GM21423 (cell line): ENCODE measurements at regions not wholly inside any gene's neighbourhood (a gene's known extent, or its start where the extent isn't known, plus 50 kb on each side); places are given as distances from the start of the nearest gene placed in this dataset.
"Not testable (repeated sequence)": the region's sequence is repeated elsewhere in the genome, so short reads cannot be mapped to it uniquely, and the experiment has no call there.

ENCODE experiments used
- ATAC-seq: cut with Tn5 transposase; IDR thresholded peaks from one replicate; pipeline ENCODE4 v1.9.1; 2021; ENCODE audit warnings: mild to moderate bottlenecking, moderate library complexity; ENCODE audit not compliant: unreplicated experiment

DNA sequence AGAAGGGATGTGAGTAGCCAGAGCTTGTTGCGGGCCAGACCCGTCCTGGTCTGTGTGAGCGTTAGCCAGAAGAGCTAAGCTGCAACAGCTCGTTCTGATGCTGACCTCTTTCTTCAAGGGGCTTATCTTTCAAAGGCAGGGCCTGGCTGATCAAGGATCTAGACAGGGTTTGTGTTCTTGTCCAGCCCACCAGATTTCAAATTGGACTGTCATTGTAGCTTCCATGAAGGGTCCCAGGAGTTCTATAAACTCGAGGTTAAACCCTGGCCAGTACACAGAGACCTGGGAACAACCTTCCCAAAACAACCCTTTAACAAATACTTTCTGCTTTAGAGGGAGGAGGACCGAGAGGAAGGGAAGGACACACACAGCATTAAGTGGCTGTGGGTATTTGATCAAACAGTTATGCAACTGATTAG, 153.0 kb upstream of the TUT7 start:
- no peak for ATAC-seq

DNA sequence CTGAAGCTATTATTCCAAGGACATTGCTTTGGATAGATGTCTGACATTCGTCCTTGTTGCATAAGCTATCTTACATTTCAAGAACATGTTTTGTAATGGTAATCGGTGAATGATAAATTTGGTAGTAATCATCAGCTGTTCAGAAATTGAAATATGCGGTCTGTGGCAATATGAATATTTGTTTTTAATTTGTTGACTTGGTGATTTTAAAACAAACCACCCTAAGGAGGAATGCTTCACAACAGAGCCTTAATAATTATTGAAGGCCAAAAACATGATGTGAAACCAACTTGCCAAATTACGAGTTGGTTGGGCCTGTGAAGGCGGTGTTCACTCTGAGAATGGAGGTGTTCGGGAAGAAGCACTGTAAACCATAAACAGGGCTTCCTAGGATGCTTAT, 149.7 kb upstream of the TUT7 start:
- ATAC-seq = no peak

DNA sequence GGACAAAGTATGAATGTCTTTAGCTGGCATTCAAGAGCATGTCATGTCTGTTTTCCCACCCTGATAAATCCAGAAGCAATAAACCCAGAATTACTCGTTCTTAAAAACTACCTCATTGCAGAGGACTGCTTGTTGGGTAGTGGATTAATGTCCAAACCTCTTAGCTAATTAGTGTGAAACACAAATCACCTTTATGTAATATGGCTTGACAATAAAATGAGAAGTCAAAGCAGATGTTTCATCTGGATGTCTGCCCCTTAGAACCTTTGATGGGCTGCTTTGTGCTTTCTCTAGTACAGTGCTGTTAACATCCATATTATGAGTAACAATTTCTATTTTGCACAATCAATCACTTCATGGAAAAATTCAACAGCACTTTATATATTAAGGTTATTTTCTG, 149.1 kb upstream of the TUT7 start:
- no peak for ATAC-seq

DNA sequence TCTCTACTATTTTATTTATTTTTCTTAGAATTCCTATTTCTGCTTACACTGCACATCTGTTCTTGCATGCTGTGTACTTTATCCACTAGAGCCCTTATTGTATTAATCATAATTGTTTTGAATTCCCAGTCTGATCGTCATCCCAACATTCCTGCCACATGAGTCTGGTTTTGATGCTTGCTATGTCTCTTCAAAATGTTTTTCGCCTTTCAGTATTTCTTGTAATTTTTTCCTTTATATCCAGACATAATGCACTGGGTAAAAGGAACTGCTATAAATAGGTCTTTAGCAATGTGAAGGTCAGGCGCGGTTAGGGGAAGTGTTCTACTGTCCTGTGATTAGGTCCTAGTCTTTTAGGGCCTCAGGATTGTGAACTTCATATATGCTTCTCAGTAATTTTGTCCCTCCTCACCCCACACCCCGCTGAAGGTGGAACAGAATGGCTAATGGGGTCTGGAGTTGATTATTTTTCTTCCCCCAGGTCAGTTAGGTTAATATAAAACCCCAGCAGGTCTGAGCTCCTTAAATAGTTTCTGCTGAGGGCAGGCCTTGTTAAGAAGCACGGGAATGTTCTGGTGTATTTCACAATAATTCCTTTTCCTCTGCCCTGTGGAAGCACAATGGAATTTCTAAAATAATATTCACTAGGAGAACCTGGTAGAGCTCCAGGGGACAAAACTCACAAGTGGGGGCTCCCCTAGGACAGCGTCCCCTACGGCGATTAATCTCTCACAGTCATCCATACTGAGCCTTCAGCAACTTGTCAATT, 146.6 kb upstream of the TUT7 start:
- ATAC-seq = no peak

DNA sequence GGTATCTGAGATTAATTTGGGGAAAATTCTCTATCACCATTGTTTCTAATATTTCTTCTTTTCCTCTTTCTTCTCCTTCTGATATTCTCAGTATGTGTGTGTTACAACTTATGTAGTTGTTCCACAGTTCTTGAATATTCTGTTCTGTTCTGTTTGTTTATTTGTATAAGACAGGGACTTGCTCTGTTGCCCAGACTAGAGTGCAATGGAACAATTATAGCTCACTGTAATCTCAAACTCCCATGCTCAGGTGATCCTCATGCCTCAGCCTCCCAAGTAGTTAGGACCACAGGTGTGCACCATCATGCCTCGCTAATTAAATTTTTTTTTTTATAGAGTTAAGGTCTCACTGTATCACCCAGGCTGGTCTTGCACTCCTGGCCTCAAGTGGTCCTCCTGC, 145.8 kb upstream of the TUT7 start:
- ATAC-seq = no peak

DNA sequence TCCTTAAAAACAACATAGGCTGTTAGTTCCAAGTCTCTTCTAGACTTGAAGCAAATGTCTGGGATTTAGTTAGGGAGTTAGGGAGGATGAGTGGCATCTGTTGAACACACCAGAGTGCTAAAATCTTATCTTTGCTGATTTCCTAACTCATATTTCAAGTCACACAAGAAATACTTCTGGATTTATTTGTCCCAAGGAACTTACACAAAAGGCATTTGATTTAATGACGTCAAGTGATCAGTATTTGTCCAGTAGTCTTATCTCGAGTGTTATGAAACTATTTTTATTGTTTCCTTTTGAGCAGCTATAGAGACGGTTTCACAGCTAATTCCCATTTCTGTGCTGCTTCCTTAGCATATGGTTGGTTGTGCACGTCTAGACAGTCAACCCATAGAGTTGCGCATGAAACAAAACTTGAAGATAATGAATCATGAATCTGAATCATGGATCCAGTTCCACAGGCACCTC, 140.5 kb upstream of the TUT7 start:
- ATAC-seq = no peak

DNA sequence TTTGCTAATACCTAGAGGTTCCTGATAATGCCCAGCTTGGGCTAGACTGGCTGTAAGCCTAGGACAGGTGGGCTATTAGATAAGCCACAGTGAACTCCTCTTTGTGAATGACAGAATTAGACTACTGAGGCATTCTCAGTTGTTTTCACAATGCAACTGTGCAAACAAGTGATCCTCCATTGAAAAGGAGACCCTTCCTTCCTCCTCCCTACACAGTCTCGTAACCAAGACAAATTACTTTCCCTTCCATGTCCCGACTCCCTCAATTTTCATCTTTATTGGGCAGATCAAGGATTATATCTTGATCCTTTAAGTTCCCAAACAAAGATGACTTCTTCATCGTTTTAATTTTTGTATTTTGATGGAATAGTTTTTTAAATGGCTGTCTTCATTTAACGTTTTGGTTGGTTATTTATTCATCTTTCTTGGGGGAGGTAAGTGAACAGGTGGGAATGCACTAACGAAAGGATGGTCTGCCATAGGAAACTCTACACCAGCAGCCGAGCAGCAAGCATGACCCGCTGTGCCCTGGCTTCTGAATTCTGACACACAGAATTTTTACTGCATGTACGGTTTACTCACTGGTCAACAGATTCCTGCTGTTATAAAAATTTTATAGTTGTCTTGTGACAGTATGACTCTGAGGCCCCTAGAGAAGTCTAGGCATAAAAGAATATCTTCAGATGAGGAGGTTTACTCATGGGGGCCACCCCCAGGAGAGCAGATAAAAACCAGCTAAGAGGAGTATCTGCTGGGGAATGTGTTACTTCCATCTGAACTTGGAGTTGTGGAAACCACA, 137.5 kb upstream of the TUT7 start:
- no peak for ATAC-seq

DNA sequence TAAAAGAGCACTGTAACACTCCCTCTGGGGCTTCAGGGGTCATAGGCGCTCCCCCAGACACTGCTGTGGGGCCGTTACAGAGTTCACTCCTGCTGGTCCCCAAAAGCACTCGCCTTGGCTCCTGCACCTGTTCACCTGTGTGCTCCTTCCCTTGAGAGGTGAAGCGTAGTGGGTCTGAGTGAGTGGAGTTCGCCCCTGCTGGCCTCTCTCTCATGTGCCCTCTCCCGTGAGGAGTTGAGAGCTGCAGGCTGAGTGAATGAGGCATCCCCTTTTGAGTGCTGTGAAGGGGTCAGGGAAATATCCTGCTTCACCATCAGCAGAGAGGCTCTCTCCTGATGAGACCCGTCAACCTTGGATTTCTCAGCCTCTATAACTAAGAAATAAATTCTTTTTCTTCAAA, 134.6 kb upstream of the TUT7 start:
- no peak for ATAC-seq

DNA sequence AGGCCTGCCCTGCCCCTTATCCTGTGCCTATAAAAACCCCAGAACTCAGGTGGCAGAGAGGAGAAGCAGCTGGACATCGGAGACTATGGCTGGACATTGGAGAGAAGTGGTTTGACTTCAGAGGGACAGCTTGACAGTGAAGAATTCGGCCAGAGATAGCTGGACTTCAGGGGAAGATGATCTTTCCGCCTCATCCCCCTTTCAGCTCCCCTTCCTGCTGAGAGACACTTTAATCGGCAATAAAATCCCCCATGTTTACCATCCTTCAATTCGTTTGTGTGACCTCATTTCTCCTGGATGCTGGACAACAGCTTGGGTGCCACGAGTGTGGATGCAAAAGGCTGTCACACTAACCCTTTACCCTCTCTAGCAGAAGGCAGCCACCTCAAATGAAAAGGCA, 134.1 kb upstream of the TUT7 start:
- ATAC-seq = no peak

DNA sequence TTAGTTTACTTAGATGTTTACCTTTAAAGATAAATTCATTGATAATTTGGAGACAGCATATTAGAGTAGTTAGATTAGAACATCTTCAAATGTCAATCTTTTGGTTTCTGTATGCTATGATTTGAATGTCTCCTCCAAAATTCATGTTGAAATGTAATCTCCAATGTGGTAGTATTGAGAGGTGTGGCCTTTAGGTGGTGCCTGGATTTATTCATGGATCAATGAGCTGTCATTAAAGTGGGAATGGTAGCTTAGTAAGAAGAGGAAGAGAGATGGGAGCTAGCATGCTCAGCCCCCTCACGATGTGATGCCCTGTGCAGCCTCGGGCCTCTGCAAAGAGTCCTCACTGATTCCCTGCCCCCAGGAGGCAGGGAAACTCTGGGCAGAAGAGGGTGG, 133.6 kb upstream of the TUT7 start:
- no peak for ATAC-seq

DNA sequence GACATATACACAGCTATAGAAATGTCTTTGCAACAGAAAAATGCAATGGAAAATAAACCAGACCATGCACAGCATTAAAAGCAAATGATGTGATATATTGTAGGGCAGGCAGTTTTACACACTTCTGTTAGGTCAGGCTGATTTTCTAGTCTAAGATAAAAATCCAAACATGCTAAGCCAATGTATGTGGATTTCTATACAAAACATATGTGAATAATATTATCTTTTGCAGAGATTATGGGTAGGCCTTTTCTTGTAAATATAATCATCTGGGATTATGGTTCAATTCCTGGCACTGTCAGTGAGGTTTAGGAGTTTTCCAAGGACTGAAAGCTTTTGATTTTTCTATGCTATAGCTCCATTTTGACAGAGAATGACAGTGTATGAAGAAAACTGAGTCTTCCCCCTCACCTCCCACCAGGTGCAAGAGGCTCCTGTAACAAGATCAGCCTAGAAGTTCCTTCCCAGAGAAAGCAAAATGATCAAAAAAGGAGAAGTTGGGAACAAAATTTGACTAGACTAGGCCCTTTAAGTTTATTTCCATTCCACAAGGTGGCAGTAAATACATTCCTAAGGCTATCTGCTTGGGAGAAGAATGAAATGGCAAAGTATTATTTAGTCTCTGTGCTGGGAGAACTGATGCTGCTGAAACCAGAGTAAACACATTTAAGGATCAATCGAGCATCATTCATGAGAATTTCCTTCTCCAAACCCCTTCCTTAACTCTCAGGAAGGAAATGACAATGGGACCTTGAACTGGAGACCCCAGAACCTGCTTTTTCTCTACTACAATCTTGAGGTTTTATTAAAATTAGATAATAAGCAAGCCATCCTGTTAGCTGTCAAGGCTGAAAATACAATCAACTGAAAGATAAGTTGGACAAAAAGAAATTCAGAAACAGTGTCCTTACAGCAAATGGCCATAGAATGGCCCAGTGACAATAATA, 133.0 kb upstream of the TUT7 start:
- ATAC-seq = no peak

DNA sequence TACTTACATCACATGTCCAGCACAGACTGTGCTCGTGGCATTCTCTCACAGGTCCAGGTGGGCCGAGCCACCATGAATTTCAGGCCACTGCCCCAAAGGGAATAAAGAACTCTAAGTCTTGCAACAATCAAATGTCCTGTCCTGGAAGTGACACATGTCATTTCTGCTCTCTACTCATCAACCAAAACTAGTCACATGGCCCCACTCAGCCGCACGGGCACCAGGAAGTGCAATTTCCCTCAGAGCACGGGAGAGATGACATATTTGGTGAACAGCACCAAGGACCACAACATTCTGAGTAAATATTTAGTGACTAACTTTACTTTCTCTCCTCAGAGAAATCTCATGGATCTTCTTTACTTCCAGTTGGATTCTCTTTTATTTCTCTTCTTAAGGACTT, 131.1 kb upstream of the TUT7 start:
- ATAC-seq = peak; percentile 74

DNA sequence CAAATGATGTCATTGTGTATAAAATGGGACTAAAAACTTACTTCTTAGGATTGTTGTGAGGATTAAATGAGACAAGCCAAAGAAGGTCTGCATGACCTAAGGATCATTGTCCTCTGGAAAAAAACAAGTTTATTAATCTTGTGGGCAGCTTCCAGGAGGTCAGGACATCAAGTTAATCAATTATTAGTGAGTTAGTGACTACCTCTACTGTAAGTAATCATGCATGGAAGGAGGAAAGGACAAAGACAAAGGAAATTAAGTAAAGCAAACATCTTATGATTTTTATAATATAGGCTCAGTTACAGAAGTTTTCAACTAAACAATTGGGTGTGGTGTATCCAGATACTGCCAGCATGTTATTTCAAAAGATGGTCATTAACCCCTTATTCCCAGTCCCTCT, 129.3 kb upstream of the TUT7 start:
- ATAC-seq = no peak

DNA sequence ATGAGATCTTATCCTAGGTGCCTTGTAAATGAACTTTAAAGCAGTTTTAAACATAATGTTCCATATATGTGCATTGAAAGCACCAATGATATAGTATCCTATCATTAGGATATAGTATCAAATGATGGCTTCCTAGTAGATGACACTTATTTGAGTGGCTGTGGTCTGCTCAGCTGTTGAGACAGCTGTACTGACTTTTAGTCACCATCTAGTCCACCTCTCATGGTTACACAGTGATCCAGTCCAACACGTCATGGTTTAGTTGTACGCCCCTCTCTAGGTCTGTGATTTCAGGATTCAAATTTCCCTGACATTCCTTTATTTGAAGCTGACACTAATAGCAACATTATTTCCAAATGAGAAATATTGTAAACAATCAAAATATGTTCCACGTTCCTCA, 127.3 kb upstream of the TUT7 start:
- ATAC-seq = no peak

DNA sequence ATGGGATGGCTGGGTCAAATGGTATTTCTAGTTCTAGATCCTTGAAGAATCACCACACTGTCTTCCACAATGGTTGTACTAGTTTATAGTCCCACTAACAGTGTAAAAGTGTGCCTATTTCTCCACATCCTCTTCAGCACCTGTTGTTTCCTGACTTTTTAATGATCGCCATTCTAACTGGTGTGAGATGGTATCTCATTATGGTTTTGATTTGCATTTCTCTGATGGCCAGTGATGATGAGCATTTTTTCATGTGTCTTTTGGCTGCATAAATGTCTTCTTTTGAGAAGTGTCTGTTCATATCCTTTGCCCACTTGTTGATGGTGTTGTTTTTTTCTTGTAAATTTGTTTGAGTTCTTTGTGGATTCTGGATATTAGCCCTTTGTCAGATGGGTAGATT, 121.0 kb upstream of the TUT7 start:
- not testable (repeated sequence) for ATAC-seq

DNA sequence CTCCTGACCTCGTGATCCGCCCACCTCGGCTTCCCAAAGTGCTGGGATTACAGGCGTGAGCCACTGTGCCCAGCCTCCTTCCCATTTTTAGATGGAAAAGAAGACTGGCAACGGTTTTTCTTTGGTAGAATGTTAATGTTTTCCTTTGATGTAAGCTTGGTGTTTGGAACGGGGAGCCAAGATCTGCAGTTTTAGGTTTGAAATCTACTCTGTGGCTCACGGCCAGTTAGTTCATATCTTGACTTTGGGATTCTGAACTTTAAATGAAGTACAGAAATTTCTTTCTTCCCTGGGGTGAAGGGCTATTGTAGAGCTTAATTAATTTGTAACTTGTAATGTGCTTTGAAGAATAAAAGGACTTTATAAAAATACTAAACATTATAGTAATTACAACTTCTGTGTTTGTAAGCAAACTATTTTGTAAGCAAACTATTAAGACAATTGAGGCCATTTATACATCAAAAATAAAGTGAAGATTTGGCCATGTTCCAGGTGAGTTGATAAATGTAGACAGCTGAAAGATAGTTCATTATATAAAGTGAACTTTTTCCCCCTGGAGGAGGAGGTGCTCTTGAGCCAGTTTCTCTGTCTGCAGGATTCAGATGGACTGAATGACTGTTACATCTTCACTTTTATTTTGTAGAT, 117.1 kb upstream of the TUT7 start:
- ATAC-seq = no peak

DNA sequence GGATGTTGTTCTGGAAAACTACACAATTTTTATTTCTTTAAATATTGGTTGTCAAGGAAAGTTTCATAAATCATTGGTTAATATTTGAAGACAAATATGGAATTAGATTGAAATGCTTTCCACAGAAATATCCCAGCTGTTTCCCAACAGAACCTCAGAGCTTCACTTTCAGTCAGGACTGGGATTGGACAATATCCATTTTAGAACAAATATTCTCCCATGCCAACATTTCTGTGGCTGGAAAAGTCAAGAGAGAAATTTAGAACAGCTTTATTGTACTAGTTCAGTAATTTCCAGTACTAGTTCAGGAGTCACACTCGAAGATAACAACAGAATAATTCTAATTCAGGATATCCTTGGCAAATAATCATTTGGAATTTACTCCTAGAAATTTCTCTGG, 116.1 kb upstream of the TUT7 start:
- no peak for ATAC-seq

DNA sequence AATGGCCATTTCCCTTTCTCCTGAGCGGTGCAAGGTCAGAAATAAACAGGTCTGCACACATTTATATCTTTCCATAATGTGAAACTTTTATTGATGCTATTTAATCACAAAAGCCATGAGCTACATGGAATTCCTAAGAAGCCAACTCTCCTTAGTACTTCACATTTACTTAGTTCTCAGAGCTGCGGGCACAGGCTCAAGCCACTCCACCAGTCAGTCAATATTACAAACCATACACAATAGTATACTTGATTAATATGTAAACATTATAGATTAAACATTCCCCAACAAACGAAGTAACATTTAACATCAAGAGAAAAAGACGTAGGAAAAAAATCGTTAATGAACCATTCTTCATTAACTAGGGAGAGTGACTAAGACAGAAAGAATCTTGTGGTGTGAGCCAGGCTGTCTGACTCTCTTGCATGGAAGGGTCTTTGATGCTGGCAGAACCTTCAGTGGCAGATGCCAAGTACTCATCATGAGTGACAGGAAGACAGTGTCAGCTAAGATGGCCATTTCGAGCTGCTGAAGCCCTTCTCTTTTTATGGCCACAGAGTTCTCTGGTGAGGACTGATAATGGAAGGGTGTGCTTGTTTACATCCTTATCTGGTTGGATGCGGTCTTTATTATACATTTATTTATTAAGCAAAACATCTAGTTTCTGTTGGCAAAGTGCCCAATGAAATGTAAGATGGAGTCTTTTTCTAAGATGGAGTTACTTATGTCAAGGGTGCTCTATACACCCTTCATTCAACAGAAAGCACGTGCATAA, 115.5 kb upstream of the TUT7 start:
- ATAC-seq = no peak

DNA sequence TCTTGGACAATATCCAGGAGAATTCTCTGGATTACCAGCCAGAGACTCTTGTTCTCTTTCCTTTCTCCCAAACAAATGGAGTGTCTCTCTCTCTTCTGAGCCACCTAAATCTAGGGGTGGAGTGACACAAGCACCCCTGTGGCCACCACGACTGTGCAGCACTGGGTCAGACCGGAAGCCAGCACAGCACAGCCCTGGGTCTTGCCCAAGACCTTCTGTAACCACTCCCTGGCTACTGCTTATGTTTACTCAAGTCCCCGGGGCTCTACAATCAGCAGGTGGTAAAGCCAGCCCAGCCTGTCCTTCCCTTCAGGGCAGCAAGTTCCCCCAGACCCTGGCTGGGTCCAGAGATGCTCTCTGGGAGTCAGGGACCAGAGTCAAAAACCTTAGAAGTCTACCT, 110.0 kb upstream of the TUT7 start:
- no peak for ATAC-seq
